ENCODE measurements at regions not wholly inside any gene's neighbourhood (a gene's known extent, or its start where the extent isn't known, plus 50 kb on each side); places are given as distances from the start of the nearest gene placed in this dataset.

DNA sequence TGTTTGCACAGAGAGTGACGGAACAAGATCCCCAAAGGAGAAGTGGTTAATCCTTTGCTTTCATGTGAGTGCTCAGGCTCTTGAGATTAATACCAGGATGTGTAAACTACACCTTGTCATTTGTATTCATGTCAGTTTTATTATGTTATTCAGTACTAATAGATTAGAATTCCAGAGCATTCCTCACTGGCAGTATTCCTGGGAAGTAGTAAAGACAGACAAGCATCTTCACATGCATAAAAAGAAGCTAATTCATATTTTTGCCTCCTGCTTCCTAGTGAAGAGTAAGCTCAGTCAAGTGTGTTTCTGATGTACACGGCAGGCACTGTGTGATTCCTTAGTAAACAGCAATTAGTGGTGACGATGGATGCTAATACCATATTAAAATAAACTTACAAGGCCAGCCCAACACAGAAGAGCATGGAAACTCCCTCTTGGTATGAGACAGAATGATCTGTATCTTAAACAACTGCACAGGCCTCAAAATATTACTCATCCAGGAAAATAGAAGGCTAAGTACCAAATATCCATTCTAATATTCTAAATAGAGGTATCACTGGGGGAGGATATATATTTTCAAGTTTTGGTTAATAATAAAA lies 336.8 kb upstream of the MCTP2 start:
- TF ChIP-seq, protein P1, sequence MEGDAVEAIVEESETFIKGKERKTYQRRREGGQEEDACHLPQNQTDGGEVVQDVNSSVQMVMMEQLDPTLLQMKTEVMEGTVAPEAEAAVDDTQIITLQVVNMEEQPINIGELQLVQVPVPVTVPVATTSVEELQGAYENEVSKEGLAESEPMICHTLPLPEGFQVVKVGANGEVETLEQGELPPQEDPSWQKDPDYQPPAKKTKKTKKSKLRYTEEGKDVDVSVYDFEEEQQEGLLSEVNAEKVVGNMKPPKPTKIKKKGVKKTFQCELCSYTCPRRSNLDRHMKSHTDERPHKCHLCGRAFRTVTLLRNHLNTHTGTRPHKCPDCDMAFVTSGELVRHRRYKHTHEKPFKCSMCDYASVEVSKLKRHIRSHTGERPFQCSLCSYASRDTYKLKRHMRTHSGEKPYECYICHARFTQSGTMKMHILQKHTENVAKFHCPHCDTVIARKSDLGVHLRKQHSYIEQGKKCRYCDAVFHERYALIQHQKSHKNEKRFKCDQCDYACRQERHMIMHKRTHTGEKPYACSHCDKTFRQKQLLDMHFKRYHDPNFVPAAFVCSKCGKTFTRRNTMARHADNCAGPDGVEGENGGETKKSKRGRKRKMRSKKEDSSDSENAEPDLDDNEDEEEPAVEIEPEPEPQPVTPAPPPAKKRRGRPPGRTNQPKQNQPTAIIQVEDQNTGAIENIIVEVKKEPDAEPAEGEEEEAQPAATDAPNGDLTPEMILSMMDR (IDR thresholded peaks at IDR 0.05), result no peak
- TF ChIP-seq POLR2A (IDR thresholded peaks at IDR 0.05), result no peak
